Prostate gland (tissue), 2 donors: ENCODE measurements at regions not wholly inside any gene's neighbourhood (a gene's known extent, or its start where the extent isn't known, plus 50 kb on each side); places are given as distances from the start of the nearest gene placed in this dataset.

Experiments
- DNase-seq: peaks from one replicate; pipeline ENCODE4 v3.0.0-alpha.2; 2019; ENCODE audit warnings: low spot score
- H3K27ac ChIP-seq, 2 donors: fragments of 200-600 bp; sonication (generic); 2 replicates each; pipeline ENCODE4 v1.5.1; 2017 to 2019
- H3K27me3 ChIP-seq: fragments of 200-600 bp; sonication (generic); replicated peaks from 2 replicates; pipeline ENCODE4 v1.5.1; 2019; ENCODE audit not compliant: insufficient read depth
- H3K36me3 ChIP-seq, 2 donors: fragments of 200-600 bp; sonication (generic); 1 replicate in 1 of 2; 2 replicates in 1 of 2; pipeline versions ENCODE4 v1.5.1 to v1.8.1; 2017 to 2019
- H3K4me1 ChIP-seq: fragments of 200-600 bp; sonication (generic); replicated peaks from 2 replicates; pipeline ENCODE4 v1.5.1; 2019
- H3K4me3 ChIP-seq, 2 donors: fragments of 200-600 bp; sonication (generic); 2 replicates each; pipeline ENCODE4 v1.5.1; 2017 to 2019
- H3K9me3 ChIP-seq: fragments of 200-600 bp; sonication (generic); 2 replicates; pipeline ENCODE4 v1.5.1; 2017
- CTCF ChIP-seq, 4 experiments: fragments of 200-600 bp in 2 of 4; fragments of 450-650 bp in 2 of 4; sonication (generic) in 2 of 4; IDR thresholded peaks; 1 replicate in 3 of 4; 2 replicates in 1 of 4; pipeline ENCODE4 v1.5.1; 2016 to 2019; ENCODE audit warnings: antibody characterized with exemption in 4 of 4, mild to moderate bottlenecking in 2 of 4, moderate library complexity in 2 of 4
- POLR2A ChIP-seq: fragments of 450-650 bp; IDR thresholded peaks from one replicate; pipeline ENCODE4 v1.6.1; 2016; ENCODE audit warnings: antibody characterized with exemption, mild to moderate bottlenecking
- POLR2AphosphoS5 ChIP-seq: sonication (generic); formaldehyde crosslinking; IDR thresholded peaks from one replicate; pipeline ENCODE4 v1.6.1; 2017; ENCODE audit warnings: antibody characterized with exemption
- WGBS: methylation state at CpG from one replicate; pipeline ENCODE4 v1.1.5; 2018; 5-methylcytosine and 5-hydroxymethylcytosine counted together
- intact Hi-C: fragments of 100-400 bp; cut with DNase I; formaldehyde crosslinking; loops from one replicate; pipeline ENCODE4 v1.14.2; 2022

- no peak overlapping the region for H3K4me3 ChIP-seq
- TF ChIP-seq POLR2A (no peak), POLR2AphosphoS5 (no peak), CTCF (IDR thresholded peaks at IDR 0.05) (no peak)
- H3K27ac ChIP-seq = no peak overlapping the region
- H3K4me1 ChIP-seq = no peaks in the 10 kb centered on the region
- DNase-seq = no peak
- no peaks in the 10 kb centered on the region for H3K27me3 ChIP-seq
- WGBS = 71% methylated on average over 5 of the region's 5 CpGs
- H3K9me3 ChIP-seq = no peaks in the 10 kb centered on the region
- intact Hi-C loops = no loop called here
- no peaks in the 10 kb centered on the region for H3K36me3 ChIP-seq
Observed at GRCh38 chr4:119946359-119946758, 120.3 kb downstream of the MAD2L1 start.

DNA sequence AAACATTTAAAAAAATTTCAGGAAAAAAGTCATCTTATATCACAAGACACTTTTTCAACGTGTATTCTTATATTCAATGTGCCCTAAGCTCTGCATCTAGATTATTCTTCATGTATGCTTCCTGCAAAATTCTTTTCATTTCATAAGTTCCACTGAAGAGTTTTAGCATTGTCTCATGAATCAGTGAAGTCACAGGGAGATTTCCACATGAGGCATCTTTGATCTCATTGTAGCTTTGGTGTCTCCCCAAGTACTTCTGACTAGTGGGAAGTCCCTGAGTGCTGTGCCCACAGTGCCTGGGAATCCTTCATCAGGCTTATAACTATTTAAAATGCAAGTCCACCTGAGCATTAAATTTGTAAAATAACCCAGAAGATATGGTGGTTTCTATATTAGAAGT lies 123.8 kb downstream of the MAD2L1 start:
- no peaks in the 10 kb centered on the region for H3K9me3 ChIP-seq
- H3K36me3 ChIP-seq = no peaks in the 10 kb centered on the region
- no peak overlapping the region for H3K4me3 ChIP-seq
- no peak for DNase-seq
- H3K27me3 ChIP-seq = no peaks in the 10 kb centered on the region
- H3K4me1 ChIP-seq = no peaks in the 10 kb centered on the region
- intact Hi-C loops = no loop called here
- 86% methylated on average over 1 of the region's 1 CpG for WGBS
- no peak overlapping the region for H3K27ac ChIP-seq
- TF ChIP-seq CTCF (IDR thresholded peaks at IDR 0.05) = no peak
- TF ChIP-seq POLR2A = no peak
- no peak for TF ChIP-seq POLR2AphosphoS5

- Histone ChIP-seq H3K4me1 (no peaks in the 10 kb centered on the region), H3K27ac (no peak overlapping the region), H3K36me3 (no peaks in the 10 kb centered on the region), H3K27me3 (no peaks in the 10 kb centered on the region), H3K4me3 (no peak overlapping the region), H3K9me3 (no peaks in the 10 kb centered on the region)
- 90% methylated on average over 1 of the region's 1 CpG for WGBS
- intact Hi-C loops = no loop called here
- DNase-seq = no peak
- TF ChIP-seq POLR2AphosphoS5 (no peak), CTCF (IDR thresholded peaks at IDR 0.05) (no peak), POLR2A (no peak)
Observed at GRCh38 chr4:119940557-119940956, 126.1 kb downstream of the MAD2L1 start.

DNA sequence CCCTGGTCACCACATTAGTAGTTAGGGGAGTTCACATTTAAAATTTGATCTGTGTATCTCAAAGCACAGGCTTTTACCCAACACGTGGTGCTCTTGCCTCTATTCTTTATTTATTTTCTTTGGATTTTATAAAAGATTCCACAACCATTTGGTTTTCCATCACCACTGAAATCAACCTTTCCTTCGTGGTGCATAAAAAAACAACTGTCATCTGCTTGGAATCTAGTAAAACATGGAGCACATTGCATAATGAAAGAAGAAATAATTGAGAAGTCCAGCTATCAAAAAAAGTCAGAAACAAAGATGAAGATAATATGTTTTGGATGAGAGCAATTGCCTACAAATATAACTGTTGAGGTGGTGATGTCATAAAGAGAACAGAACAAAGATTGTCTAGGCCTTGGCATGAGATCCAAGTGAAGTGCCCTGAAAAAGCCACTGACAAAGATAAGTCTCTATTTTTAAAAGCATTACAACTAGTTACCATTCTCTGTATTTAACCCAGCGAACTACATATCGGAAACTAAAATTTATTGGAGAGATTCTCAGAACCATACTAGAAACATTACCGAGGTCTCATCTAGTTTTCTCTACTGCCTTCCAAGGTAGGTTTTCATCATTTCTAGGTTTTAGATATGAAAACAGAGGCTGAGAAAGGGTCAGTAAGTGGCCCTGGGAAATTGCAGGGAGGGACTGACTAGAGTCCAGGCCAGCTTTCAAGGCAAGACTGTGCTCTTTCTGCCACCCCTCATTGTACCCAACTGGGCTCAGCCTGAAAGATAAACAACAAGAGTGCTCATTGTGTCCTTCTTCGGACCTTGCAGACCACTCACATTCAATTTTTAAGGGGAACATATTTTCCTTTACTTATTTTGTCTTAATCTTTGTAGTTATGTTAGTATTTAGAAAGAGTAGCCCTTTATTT lies 127.3 kb downstream of the MAD2L1 start:
- no peaks in the 10 kb centered on the region for H3K4me1 ChIP-seq
- no peaks in the 10 kb centered on the region for H3K9me3 ChIP-seq
- H3K27me3 ChIP-seq = no peaks in the 10 kb centered on the region
- H3K36me3 ChIP-seq = no peaks in the 10 kb centered on the region
- intact Hi-C loops = loop anchor here (5.0 kb wide), 2 partner anchors 42 to 207 kb away; no protein-coding TSS in a partner anchor
- 49% methylated on average over 6 of the region's 6 CpGs for WGBS
- TF ChIP-seq POLR2A = no peak
- TF ChIP-seq POLR2AphosphoS5 = no peak
- no peak for TF ChIP-seq CTCF (IDR thresholded peaks at IDR 0.05)
- no peak for DNase-seq
- no peak overlapping the region for H3K4me3 ChIP-seq
- peak overlapping the region in 1 of 2 donors; percentile 35 for H3K27ac ChIP-seq

DNA sequence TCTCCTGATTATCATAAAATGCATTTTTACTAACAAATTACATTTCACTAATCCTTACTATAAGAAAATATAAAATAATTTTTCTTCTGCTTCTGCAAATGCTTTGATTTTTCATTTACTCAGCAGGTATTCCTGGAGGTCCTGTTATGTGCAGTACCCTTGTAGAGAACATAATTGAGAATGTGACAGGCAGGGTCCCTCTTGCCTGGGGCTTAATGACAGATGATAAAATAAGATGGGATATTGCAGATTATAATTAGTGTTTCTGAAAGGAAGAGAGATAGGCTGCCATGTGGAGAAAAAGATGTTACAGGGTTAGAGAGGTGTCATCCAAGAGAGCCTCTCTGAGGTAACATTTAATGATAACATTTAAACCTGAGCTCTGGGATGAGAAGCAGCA lies 128.9 kb downstream of the MAD2L1 start:
- Histone ChIP-seq H3K4me3 (no peak overlapping the region), H3K36me3 (no peaks in the 10 kb centered on the region), H3K9me3 (no peaks in the 10 kb centered on the region), H3K4me1 (no peaks in the 10 kb centered on the region), H3K27me3 (no peaks in the 10 kb centered on the region), H3K27ac (no peak overlapping the region)
- no peak for DNase-seq
- no peak for TF ChIP-seq POLR2A
- TF ChIP-seq POLR2AphosphoS5 = no peak
- TF ChIP-seq CTCF (IDR thresholded peaks at IDR 0.05) = no peak
- intact Hi-C loops = loop anchor here (5.0 kb wide), 2 partner anchors 40 to 205 kb away; no protein-coding TSS in a partner anchor
